ENCODE measurements at regions not wholly inside any gene's neighbourhood (a gene's known extent, or its start where the extent isn't known, plus 50 kb on each side); places are given as distances from the start of the nearest gene placed in this dataset.

GRCh38 chr10:10865913-10866312 lies 151.8 kb upstream of the CELF2 start:
- TF ChIP-seq CTCF (IDR thresholded peaks at IDR 0.05; ENCODE audit: low read depth, low read length, poor library complexity, severe bottlenecking), result no peak
- no peak for TF ChIP-seq EZH2phosphoT487 (IDR thresholded peaks at IDR 0.05; ENCODE audit: borderline replicate concordance, low read length)

Data from DOHH2 (cell line).